AG09319 (cell line): ENCODE measurements at regions not wholly inside any gene's neighbourhood (a gene's known extent, or its start where the extent isn't known, plus 50 kb on each side); places are given as distances from the start of the nearest gene placed in this dataset.

ENCODE experiments used
- DNase-seq: peaks from one replicate; pipeline ENCODE4 v3.0.0-alpha.2; 2010; ENCODE audit warnings: low read depth; ENCODE audit errors: extremely low read depth
- TF ChIP-seq, protein P1 (sequence below): IDR thresholded peaks from 2 replicates; pipeline ENCODE4 v1.5.1; 2011; ENCODE audit warnings: low read depth, mild to moderate bottlenecking, inconsistent platforms, low read length, moderate library complexity

GRCh38 chr20:1835186-1836035, 59.8 kb upstream of the SIRPA start:
- DNase-seq = no peak
- TF ChIP-seq, protein P1, sequence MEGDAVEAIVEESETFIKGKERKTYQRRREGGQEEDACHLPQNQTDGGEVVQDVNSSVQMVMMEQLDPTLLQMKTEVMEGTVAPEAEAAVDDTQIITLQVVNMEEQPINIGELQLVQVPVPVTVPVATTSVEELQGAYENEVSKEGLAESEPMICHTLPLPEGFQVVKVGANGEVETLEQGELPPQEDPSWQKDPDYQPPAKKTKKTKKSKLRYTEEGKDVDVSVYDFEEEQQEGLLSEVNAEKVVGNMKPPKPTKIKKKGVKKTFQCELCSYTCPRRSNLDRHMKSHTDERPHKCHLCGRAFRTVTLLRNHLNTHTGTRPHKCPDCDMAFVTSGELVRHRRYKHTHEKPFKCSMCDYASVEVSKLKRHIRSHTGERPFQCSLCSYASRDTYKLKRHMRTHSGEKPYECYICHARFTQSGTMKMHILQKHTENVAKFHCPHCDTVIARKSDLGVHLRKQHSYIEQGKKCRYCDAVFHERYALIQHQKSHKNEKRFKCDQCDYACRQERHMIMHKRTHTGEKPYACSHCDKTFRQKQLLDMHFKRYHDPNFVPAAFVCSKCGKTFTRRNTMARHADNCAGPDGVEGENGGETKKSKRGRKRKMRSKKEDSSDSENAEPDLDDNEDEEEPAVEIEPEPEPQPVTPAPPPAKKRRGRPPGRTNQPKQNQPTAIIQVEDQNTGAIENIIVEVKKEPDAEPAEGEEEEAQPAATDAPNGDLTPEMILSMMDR = no peak

DNA sequence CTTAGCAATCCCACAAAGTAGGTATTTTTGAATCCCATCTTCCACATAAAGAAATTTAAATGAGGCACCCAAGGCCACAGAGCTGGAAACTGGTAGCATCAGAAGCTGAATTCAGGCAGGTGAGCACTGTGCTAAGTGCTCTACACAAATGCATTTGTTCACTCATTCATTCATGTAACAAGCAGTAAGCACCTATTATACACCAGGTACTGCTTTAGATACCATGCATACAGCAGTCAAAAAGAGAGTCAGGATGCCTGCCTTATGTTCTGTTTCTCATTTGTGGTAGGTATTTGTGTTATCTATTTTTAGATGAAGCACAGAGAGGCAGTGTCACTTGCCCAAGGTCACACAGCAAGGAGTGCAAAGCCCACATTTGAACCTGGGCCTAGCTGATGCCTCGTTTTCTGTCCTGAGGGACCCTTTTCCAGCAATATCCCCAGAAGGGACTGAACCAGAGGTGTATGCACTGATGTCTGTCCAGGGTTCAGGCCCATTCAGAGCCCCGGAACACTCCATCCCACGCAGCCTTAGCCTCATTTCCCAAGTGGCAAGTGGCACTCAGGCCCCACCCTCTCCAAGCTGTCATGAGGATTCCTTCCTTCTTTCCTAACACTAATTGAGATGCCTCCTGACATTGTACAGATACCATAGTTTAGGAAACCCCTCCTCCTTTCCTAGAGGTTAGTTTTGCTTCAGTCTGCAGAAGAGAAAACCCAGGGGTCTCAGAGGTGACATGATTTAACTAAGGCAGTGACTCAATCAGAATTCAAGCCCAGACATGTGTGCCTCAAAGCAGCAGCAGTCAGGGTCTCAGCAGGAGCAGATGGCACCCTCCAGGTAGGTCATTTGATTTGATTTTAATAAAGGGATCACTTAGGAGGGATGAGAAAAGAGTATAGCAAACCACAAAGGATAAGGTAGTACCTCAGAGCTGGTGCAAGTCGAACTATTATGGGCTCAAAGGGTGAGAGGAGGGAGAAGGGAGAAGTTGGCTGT, 61.2 kb upstream of the SIRPA start:
- DNase-seq = no peak

DNA sequence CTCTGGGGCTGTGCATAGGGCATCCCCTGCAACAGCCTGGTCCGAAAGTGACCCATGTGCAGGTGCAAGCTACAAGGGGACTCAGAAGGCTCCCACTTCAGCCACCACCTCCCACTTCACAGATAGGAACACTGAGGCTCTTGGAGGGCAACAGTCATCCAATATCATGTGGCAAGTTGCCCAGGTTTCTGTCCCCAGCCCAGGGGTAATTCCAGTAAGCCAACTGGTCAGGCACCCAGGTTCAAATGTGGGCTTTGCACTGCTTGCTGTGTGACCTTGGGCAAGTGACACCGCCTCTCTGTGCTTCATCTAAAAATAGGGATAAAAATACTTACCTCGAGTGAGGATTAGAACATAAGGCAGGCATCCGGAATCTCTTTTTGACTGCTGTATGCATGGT, 62.0 kb upstream of the SIRPA start:
- TF ChIP-seq, protein P1 = no peak
- DNase-seq = no peak

More for the DNA sequence above, 61.2 kb upstream of the SIRPA start:
- TF ChIP-seq, protein P1 = no peak

- TF ChIP-seq, protein P1 = no peak
These were observed 62.6 kb upstream of the SIRPA start for GRCh38 chr20:1832634-1833033.

GRCh38 chr20:1831606-1832005, 63.6 kb upstream of the SIRPA start:
- DNase-seq = no peak
- TF ChIP-seq, protein P1 = no peak

More at GRCh38 chr20:1832634-1833033, 62.6 kb upstream of the SIRPA start:
- DNase-seq = no peak

DNA sequence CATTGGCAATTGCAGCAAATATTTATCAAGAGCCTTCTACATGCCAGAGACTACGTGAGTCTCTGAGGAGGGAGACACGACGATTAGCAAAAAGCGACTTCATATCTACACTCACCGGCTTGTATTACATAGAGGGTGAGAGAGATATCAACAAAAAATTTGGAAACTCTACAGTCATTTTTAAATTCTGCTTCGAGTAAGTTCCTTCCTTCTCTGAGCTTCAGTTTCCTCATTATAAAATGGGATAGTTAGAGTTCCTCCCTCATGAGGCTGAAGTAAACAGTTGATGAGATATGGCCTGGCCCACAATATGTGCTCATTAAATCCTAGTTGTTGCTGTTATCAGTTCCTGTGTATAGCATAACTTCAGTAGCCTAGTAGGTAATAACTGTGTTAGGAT, 64.1 kb upstream of the SIRPA start:
- TF ChIP-seq, protein P1 = no peak
- no peak for DNase-seq
